Osteoblast (primary cell): ENCODE measurements at regions not wholly inside any gene's neighbourhood (a gene's known extent, or its start where the extent isn't known, plus 50 kb on each side); places are given as distances from the start of the nearest gene placed in this dataset.

Experiments used
- DNase-seq: peaks from one replicate; pipeline ENCODE4 v3.0.0; 2011; ENCODE audit warnings: low spot score, mixed read lengths; ENCODE audit not compliant: insufficient read length; ENCODE audit errors: missing footprints
- H2AFZ ChIP-seq: 2 replicates; pipeline ENCODE4 v1.6.0; 2011; ENCODE audit warnings: mild to moderate bottlenecking, low read length
- H3K27ac ChIP-seq: 2 replicates; pipeline ENCODE4 v1.5.1; 2011; ENCODE audit warnings: mild to moderate bottlenecking, low read depth, low read length, moderate library complexity
- H3K27me3 ChIP-seq: 2 replicates; pipeline ENCODE4 v1.6.0; 2012; ENCODE audit warnings: mild to moderate bottlenecking, control low read depth, inconsistent platforms, low read length, moderate library complexity; ENCODE audit not compliant: insufficient read depth
- H3K36me3 ChIP-seq: 2 replicates; pipeline ENCODE4 v1.5.1; 2011; ENCODE audit warnings: mild to moderate bottlenecking, low read length, control low read depth, moderate library complexity; ENCODE audit not compliant: insufficient read depth
- H3K4me1 ChIP-seq: 2 replicates; pipeline ENCODE4 v1.5.1; 2011; ENCODE audit warnings: mild to moderate bottlenecking, low read length, control low read depth, moderate library complexity; ENCODE audit not compliant: insufficient read depth
- H3K4me2 ChIP-seq: 2 replicates; pipeline ENCODE4 v1.6.0; 2011; ENCODE audit warnings: mild to moderate bottlenecking, low read length; ENCODE audit not compliant: insufficient read depth
- H3K4me3 ChIP-seq: fragments of 200-600 bp; sonication (generic); 3 replicates; pipeline ENCODE4 v1.5.1; 2012; ENCODE audit warnings: mild to moderate bottlenecking, low read length, inconsistent platforms; ENCODE audit not compliant: insufficient read depth
- H3K79me2 ChIP-seq: 2 replicates; pipeline ENCODE4 v1.6.0; 2012; ENCODE audit warnings: mild to moderate bottlenecking, low read length, control low read depth, inconsistent platforms; ENCODE audit not compliant: insufficient read depth
- H3K9me3 ChIP-seq: 2 replicates; pipeline ENCODE4 v1.5.1; 2011; ENCODE audit warnings: low read depth, low read length, control low read depth
- H4K20me1 ChIP-seq: 2 replicates; pipeline ENCODE4 v1.6.0; 2012; ENCODE audit warnings: mild to moderate bottlenecking, low read length, control low read depth; ENCODE audit not compliant: insufficient read depth
- CTCF ChIP-seq: IDR thresholded peaks from 2 replicates; pipeline ENCODE4 v1.5.1; 2011; ENCODE audit warnings: mild to moderate bottlenecking, low read depth, low read length, moderate library complexity; ENCODE audit errors: extremely low read depth

- H4K20me1 ChIP-seq = no peaks in the 10 kb centered on the region
- H3K27me3 ChIP-seq = no peaks in the 10 kb centered on the region
- no peaks in the 10 kb centered on the region for H3K79me2 ChIP-seq
- H3K36me3 ChIP-seq = no peaks in the 10 kb centered on the region
- H3K4me2 ChIP-seq = no peak overlapping the region
- no peaks in the 10 kb centered on the region for H3K9me3 ChIP-seq
- DNase-seq = no peak
- H3K27ac ChIP-seq = no peak overlapping the region
- H3K4me1 ChIP-seq = no peaks in the 10 kb centered on the region
- no peak for TF ChIP-seq CTCF
- peak overlapping the region; percentile 9 for H2AFZ ChIP-seq
- H3K4me3 ChIP-seq = no peak overlapping the region
Measured at GRCh38 chr5:67976891-67977601, 238.5 kb upstream of the PIK3R1 start.

- H3K27ac ChIP-seq = no peak overlapping the region
- no peak overlapping the region for H2AFZ ChIP-seq
- H3K4me1 ChIP-seq = no peaks in the 10 kb centered on the region
- no peak overlapping the region for H3K4me2 ChIP-seq
- TF ChIP-seq CTCF = no peak
- H3K36me3 ChIP-seq = no peaks in the 10 kb centered on the region
- no peak overlapping the region for H3K4me3 ChIP-seq
- H3K9me3 ChIP-seq = no peaks in the 10 kb centered on the region
- DNase-seq = no peak
- H3K79me2 ChIP-seq = no peaks in the 10 kb centered on the region
- no peaks in the 10 kb centered on the region for H3K27me3 ChIP-seq
- H4K20me1 ChIP-seq = no peaks in the 10 kb centered on the region
Measured at GRCh38 chr5:67976181-67976580, 239.4 kb upstream of the PIK3R1 start.

GRCh38 chr5:67974471-67974870, 241.1 kb upstream of the PIK3R1 start:
- Histone ChIP-seq H3K79me2 (no peaks in the 10 kb centered on the region), H3K36me3 (no peaks in the 10 kb centered on the region), H3K4me2 (no peak overlapping the region), H2AFZ (no peak overlapping the region), H3K27me3 (no peaks in the 10 kb centered on the region), H3K27ac (no peak overlapping the region), H3K4me1 (no peaks in the 10 kb centered on the region), H3K4me3 (no peak overlapping the region), H4K20me1 (no peaks in the 10 kb centered on the region), H3K9me3 (no peaks in the 10 kb centered on the region)
- TF ChIP-seq CTCF = no peak
- no peak for DNase-seq

- Histone ChIP-seq H3K27ac (no peak overlapping the region), H3K9me3 (no peaks in the 10 kb centered on the region), H3K36me3 (no peaks in the 10 kb centered on the region), H3K4me1 (no peaks in the 10 kb centered on the region), H3K4me2 (no peak overlapping the region), H2AFZ (no peak overlapping the region), H3K4me3 (no peak overlapping the region), H4K20me1 (no peaks in the 10 kb centered on the region), H3K27me3 (no peaks in the 10 kb centered on the region), H3K79me2 (no peaks in the 10 kb centered on the region)
- DNase-seq = no peak
- no peak for TF ChIP-seq CTCF
Measured at GRCh38 chr5:67974054-67974453, 241.5 kb upstream of the PIK3R1 start.
